H9 (cell line): ENCODE measurements at regions not wholly inside any gene's neighbourhood (a gene's known extent, or its start where the extent isn't known, plus 50 kb on each side); places are given as distances from the start of the nearest gene placed in this dataset.

ENCODE experiments used
- DNase-seq: peaks from one replicate; pipeline ENCODE4 v3.0.0-alpha.2; 2017
- H2AFZ ChIP-seq: one replicate; pipeline ENCODE4 v1.6.1; 2013; ENCODE audit warnings: mild to moderate bottlenecking, low read length, control low read depth, moderate library complexity
- H2AK5ac ChIP-seq: 2 replicates; pipeline ENCODE4 v1.6.1; 2013; ENCODE audit warnings: low read length, control low read depth, mixed read lengths; ENCODE audit not compliant: insufficient read length
- H2BK120ac ChIP-seq: one replicate; pipeline ENCODE4 v1.6.1; 2013; ENCODE audit warnings: low read depth, mild to moderate bottlenecking, low read length, control low read depth, inconsistent platforms; ENCODE audit not compliant: poor library complexity, severe bottlenecking
- H2BK12ac ChIP-seq: 2 replicates; pipeline ENCODE4 v1.6.1; 2013; ENCODE audit warnings: low read length, control low read depth, mixed read lengths, low read depth; ENCODE audit not compliant: insufficient read length
- H2BK15ac ChIP-seq: 2 replicates; pipeline ENCODE4 v1.6.1; 2013; ENCODE audit warnings: low read depth, low read length, control low read depth
- H2BK20ac ChIP-seq: one replicate; pipeline ENCODE4 v1.6.1; 2013; ENCODE audit warnings: low read depth, mild to moderate bottlenecking, low read length, control low read depth, inconsistent platforms; ENCODE audit not compliant: poor library complexity, severe bottlenecking
- H2BK5ac ChIP-seq: 2 replicates; pipeline ENCODE4 v1.6.1; 2013; ENCODE audit warnings: low read length, control low read depth, mixed read lengths; ENCODE audit not compliant: insufficient read length
- H3K14ac ChIP-seq: 2 replicates; pipeline ENCODE4 v1.6.1; 2013; ENCODE audit warnings: low read length, control low read depth; ENCODE audit not compliant: insufficient read depth
- H3K18ac ChIP-seq: 2 replicates; pipeline ENCODE4 v1.6.1; 2013; ENCODE audit warnings: low read depth, mild to moderate bottlenecking, mixed read lengths, low read length, control low read depth; ENCODE audit not compliant: insufficient read length
- H3K23ac ChIP-seq: 2 replicates; pipeline ENCODE4 v1.6.1; 2013; ENCODE audit warnings: low read length, control low read depth, mixed read lengths, low read depth; ENCODE audit not compliant: insufficient read length
- H3K23me2 ChIP-seq: 2 replicates; pipeline ENCODE4 v1.6.1; 2013; ENCODE audit warnings: low read depth, mild to moderate bottlenecking, mixed read lengths, low read length, control low read depth; ENCODE audit not compliant: insufficient read length, poor library complexity, severe bottlenecking
- H3K27ac ChIP-seq: 2 replicates; pipeline ENCODE4 v1.5.1; 2013; ENCODE audit warnings: low read length, control low read depth, mixed read lengths, low read depth; ENCODE audit not compliant: insufficient read length
- H3K27me3 ChIP-seq: 2 replicates; pipeline ENCODE4 v1.6.1; 2013; ENCODE audit warnings: low read length, control low read depth, inconsistent platforms; ENCODE audit not compliant: insufficient read depth
- H3K4ac ChIP-seq: 2 replicates; pipeline ENCODE4 v1.6.1; 2013; ENCODE audit warnings: low read depth, mild to moderate bottlenecking, control low read depth, inconsistent platforms, low read length, moderate library complexity
- H3K4me1 ChIP-seq: 2 replicates; pipeline ENCODE4 v1.6.1; 2013; ENCODE audit warnings: low read length, control low read depth, inconsistent platforms; ENCODE audit not compliant: insufficient read depth
- H3K4me2 ChIP-seq: 2 replicates; pipeline ENCODE4 v1.6.1; 2013; ENCODE audit warnings: low read length, control low read depth, mixed read lengths; ENCODE audit not compliant: insufficient read length, insufficient read depth
- H3K56ac ChIP-seq: 2 replicates; pipeline ENCODE4 v1.6.1; 2013; ENCODE audit warnings: low read depth, mild to moderate bottlenecking, mixed read lengths, low read length, control low read depth; ENCODE audit not compliant: insufficient read length
- H3K79me1 ChIP-seq: 2 replicates; pipeline ENCODE4 v1.6.1; 2013; ENCODE audit warnings: low read depth, mild to moderate bottlenecking, moderate library complexity, low read length, control low read depth, inconsistent platforms; ENCODE audit not compliant: insufficient read depth, poor library complexity, severe bottlenecking
- H3K79me2 ChIP-seq: 2 replicates; pipeline ENCODE4 v1.6.1; 2013; ENCODE audit warnings: low read length, control low read depth, inconsistent platforms; ENCODE audit not compliant: insufficient read depth
- H3K9ac ChIP-seq: 2 replicates; pipeline ENCODE4 v1.6.1; 2013; ENCODE audit warnings: low read length, control low read depth, mixed read lengths; ENCODE audit not compliant: insufficient read length; ENCODE audit errors: extremely low read depth
- H3K9me3 ChIP-seq: one replicate; pipeline ENCODE4 v1.6.1; 2013; ENCODE audit warnings: low read depth, low read length, inconsistent platforms; ENCODE audit not compliant: control insufficient read depth
- H3T11ph ChIP-seq: one replicate; pipeline ENCODE4 v1.6.1; 2013; ENCODE audit warnings: mild to moderate bottlenecking, low read length, control low read depth, inconsistent platforms
- H4K20me1 ChIP-seq: one replicate; pipeline ENCODE4 v1.6.1; 2013; ENCODE audit not compliant: control insufficient read depth, insufficient read length, insufficient read depth
- H4K5ac ChIP-seq: 2 replicates; pipeline ENCODE4 v1.6.1; 2013; ENCODE audit warnings: low read depth, mild to moderate bottlenecking, mixed read lengths, low read length, control low read depth; ENCODE audit not compliant: insufficient read length
- H4K8ac ChIP-seq: replicated peaks from 2 replicates; pipeline ENCODE4 v1.6.1; 2013; ENCODE audit warnings: low read length, control low read depth, mixed read lengths, low read depth; ENCODE audit not compliant: insufficient read length
- H4K91ac ChIP-seq: 2 replicates; pipeline ENCODE4 v1.6.1; 2013; ENCODE audit warnings: low read depth, mild to moderate bottlenecking, moderate library complexity, mixed read lengths, low read length, control low read depth; ENCODE audit not compliant: insufficient read length
- H3K27ac Mint-ChIP-seq, 3 experiments: 2 replicates in 2 of 3; 3 replicates in 1 of 3; pipeline ENCODE4 v1.8.0; 2020 to 2021; ENCODE audit warnings: mixed read lengths in 3 of 3, mild to moderate bottlenecking in 1 of 3, moderate library complexity in 1 of 3
- H3K27me3 Mint-ChIP-seq: 2 replicates; pipeline ENCODE4 v1.8.0; 2021; ENCODE audit warnings: low read depth, mild to moderate bottlenecking, moderate library complexity, mixed read lengths
- H3K36me3 Mint-ChIP-seq, 3 experiments: 2 replicates in 2 of 3; 3 replicates in 1 of 3; pipeline ENCODE4 v1.8.0; 2020 to 2021; ENCODE audit warnings: low read depth in 3 of 3, mixed read lengths in 3 of 3; ENCODE audit not compliant: insufficient read depth in 1 of 3
- H3K4me1 Mint-ChIP-seq, 2 experiments: 2 replicates each; pipeline ENCODE4 v1.8.0; 2020; ENCODE audit warnings: mixed read lengths in 2 of 2
- H3K4me3 Mint-ChIP-seq, 2 experiments: 2 replicates in 1 of 2; 3 replicates in 1 of 2; pipeline ENCODE4 v1.8.0; 2020 to 2021; ENCODE audit warnings: mild to moderate bottlenecking in 2 of 2, mixed read lengths in 2 of 2, moderate library complexity in 1 of 2
- H3K9me3 Mint-ChIP-seq, 2 experiments: 2 replicates in 1 of 2; 3 replicates in 1 of 2; pipeline ENCODE4 v1.8.0; 2020; ENCODE audit warnings: mild to moderate bottlenecking in 2 of 2, mixed read lengths in 2 of 2, moderate library complexity in 1 of 2
- CTCF ChIP-seq: fragments of 200-600 bp; sonication (generic); conservative IDR thresholded peaks from 3 replicates; pipeline ENCODE4 v1.8.0; 2021; ENCODE audit warnings: antibody characterized with exemption, mild to moderate bottlenecking
- WGBS: extraction: QIAGEN DNeasy Blood & Tissue Kit; methylation state at CpG from one replicate; pipeline ENCODE4 v1.1.7; 2013; ENCODE audit warnings: missing lambda C conversion rate, low lambda C conversion rate, mixed read lengths; ENCODE audit not compliant: insufficient read length; ENCODE audit errors: extremely low coverage; 5-methylcytosine and 5-hydroxymethylcytosine counted together

GRCh38 chr2:215552144-215552580, 116.3 kb upstream of the FN1 start:
- no peak for TF ChIP-seq CTCF
- Mint-ChIP-seq H3K27ac (no peak overlapping the region), H3K36me3 (no peaks in the 10 kb centered on the region), H3K27me3 (no peaks in the 10 kb centered on the region), H3K9me3 (no peaks in the 10 kb centered on the region; a peak in 1 of 5 replicates), H3K4me3 (no peak overlapping the region), H3K4me1 (peaks cover 5 to 12% of the 10 kb centered on the region in 2 experiments)
- H3K4me1 ChIP-seq: peaks cover 6% of the 10 kb centered on the region; the same call in 1 of the 2 replicates
- H3K56ac ChIP-seq: no peak overlapping the region
- H4K91ac ChIP-seq: no peak overlapping the region
- no peak overlapping the region for H2BK5ac ChIP-seq
- no peaks in the 10 kb centered on the region for H3K27me3 ChIP-seq
- no peak overlapping the region for H4K5ac ChIP-seq
- no peak overlapping the region for H2BK20ac ChIP-seq
- no peak overlapping the region for H4K8ac ChIP-seq
- no peak overlapping the region for H3K14ac ChIP-seq
- no peak overlapping the region for H3K27ac ChIP-seq
- no peak overlapping the region for H3K4me2 ChIP-seq
- H3K9ac ChIP-seq: no peak overlapping the region
- no peak overlapping the region for H3K23ac ChIP-seq
- no peaks in the 10 kb centered on the region for H3K9me3 ChIP-seq
- no peak overlapping the region for H3T11ph ChIP-seq
- no peak overlapping the region for H2BK12ac ChIP-seq
- H3K4ac ChIP-seq: no peak overlapping the region
- H3K23me2 ChIP-seq: no peaks in the 10 kb centered on the region
- no peaks in the 10 kb centered on the region for H3K79me1 ChIP-seq
- no peaks in the 10 kb centered on the region for H3K79me2 ChIP-seq
- H3K18ac ChIP-seq: no peak overlapping the region
- no peak overlapping the region for H2BK15ac ChIP-seq
- no peak for DNase-seq
- WGBS: no CpG with 5 or more reads among the region's 4 CpGs
- H2AK5ac ChIP-seq: no peak overlapping the region
- H2BK120ac ChIP-seq: no peak overlapping the region
- H2AFZ ChIP-seq: no peak overlapping the region
- no peaks in the 10 kb centered on the region for H4K20me1 ChIP-seq
